ENCODE measurements at regions not wholly inside any gene's neighbourhood (a gene's known extent, or its start where the extent isn't known, plus 50 kb on each side); places are given as distances from the start of the nearest gene placed in this dataset.

GRCh38 chr4:13171292-13172057 lies 312.7 kb downstream of the RAB28 start:
- TF ChIP-seq POLR2A (IDR thresholded peaks at IDR 0.05) (no peak), CTCF (IDR thresholded peaks at IDR 0.05) (no peak)

Data from right lobe of liver (tissue), 4 donors.